ELF-1 (cell line): ENCODE measurements at regions not wholly inside any gene's neighbourhood (a gene's known extent, or its start where the extent isn't known, plus 50 kb on each side); places are given as distances from the start of the nearest gene placed in this dataset.
"Not testable (repeated sequence)": the region's sequence is repeated elsewhere in the genome, so short reads cannot be mapped to it uniquely, and the experiment has no call there.

Experiments used
- DNase-seq: peaks from one replicate; pipeline ENCODE4 v3.0.0-alpha.2; 2016; ENCODE audit warnings: low read depth, low spot score

GRCh38 chr6:68069921-68070710 is 565.0 kb upstream of the ADGRB3 start:
- DNase-seq, result peak; percentile 49

DNA sequence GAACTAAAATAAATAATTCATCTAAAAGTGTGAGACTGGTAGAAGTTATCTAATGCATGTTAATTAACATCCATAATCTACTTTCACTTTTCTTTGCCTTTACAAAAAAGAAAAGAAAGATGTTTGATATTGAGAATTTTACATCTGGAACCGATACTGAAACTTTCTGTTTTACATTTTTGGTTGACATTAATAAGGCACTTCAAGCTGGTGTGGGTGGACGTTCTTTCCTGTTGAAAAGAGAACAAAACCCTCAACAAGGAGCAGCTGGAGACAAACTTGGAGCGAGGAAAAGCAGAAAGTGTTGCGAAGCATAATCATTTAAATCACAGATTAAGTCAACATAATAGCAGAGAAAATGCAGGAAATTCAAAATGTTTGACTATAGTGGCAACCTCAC is 575.2 kb upstream of the ADGRB3 start:
- DNase-seq, result no peak

- DNase-seq, result no peak
Observed at GRCh38 chr6:68059261-68059660, 575.8 kb upstream of the ADGRB3 start.

DNA sequence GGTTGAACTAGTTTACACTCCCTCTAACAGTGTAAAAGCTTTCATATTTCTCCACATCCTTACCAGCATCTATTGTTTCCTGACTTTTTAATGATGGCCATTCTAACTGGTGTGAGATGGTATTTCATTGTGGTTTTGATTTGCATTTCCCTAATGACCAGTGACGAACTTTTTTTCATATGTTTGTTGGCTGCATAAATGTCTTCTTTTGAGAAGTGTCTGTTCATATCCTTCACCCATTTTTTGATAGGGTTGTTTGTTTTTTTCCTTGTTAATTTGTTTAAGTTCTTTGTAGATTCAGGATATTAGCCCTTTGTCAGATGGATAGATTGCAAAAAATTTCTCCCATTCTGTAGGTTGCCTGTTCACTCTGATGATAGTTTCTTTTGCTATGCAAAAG is 578.5 kb upstream of the ADGRB3 start:
- not testable (repeated sequence) for DNase-seq

DNA sequence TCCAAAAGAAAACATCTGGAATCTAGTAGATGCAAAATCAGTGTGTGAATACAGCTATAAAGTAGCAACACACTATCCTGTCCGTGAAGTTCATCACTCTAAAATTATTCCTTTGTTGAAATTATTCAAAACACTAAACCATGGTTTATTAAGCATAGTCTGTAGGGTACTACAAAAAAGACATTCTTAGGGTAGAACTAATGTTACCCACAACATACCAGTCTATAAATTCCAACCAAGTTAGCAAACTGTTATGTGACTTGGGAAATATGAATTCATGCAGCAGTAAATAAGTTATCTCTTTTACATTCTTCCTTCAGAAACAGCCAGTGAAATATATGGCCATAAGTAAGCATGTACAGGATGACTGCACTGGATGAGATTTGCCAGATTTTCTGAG is 580.3 kb upstream of the ADGRB3 start:
- no peak for DNase-seq

- DNase-seq, result no peak
Observed at GRCh38 chr6:68053805-68054373, 581.2 kb upstream of the ADGRB3 start.

GRCh38 chr6:68052234-68052633 is 582.8 kb upstream of the ADGRB3 start:
- no peak for DNase-seq

- no peak for DNase-seq
Observed at GRCh38 chr6:68049562-68049961, 585.5 kb upstream of the ADGRB3 start.

DNA sequence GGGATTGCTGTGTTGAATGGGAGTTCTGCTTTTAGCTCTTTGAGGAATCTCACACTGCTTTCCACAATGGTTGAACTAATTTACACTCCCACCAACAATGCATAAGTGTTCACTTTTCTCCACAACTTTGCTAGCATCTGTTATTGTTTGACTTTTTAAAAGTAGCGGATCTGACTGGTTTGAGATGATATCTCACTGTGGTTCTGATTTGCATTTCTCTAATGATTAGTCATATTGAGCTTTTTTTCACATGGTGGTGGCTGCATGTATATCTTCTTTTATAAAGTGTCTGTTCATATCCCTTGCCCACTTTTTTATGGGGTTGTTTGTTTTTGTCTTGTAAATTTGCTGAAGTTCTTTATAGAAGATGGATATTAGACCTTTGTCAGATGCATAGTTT is 588.3 kb upstream of the ADGRB3 start:
- DNase-seq, result no peak

GRCh38 chr6:68046302-68046701 is 588.8 kb upstream of the ADGRB3 start:
- no peak for DNase-seq

DNA sequence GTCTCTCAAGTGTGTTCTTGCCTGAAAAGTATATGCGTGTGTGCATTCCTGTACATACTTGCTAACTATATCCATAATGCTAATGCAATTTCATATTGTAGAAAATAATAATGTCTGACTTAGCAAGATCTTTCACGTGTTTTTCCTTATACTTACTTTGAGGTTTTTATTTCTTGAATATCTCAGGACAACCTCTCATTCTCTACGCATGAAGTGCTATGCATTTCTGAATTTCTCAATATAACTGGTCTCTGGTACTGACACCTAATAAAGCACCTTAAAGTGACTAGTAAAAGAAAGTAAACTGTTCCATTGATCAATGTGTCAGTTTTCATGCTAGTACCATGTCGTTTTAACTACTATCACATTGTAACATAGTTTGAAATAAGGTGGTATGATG is 589.9 kb upstream of the ADGRB3 start:
- no peak for DNase-seq

DNA sequence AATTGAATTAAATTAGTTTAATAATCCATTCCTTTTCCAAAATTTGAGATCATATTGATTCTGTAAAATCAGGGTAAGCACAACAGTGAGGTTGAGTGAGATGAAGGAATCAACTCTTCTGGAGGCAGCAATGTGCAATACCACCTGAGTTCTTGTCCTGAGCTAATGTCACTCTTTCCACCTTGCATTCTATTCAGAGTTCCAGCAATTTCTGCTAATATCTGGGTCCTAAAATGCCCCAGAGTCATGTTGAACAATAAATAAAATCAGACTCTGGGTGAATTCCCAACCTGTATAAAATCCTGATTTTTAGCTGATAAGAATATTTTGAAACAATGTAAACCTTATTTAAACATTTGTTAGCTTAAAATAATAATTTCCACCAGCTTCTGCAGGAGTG is 590.8 kb upstream of the ADGRB3 start:
- no peak for DNase-seq

- no peak for DNase-seq
Observed at GRCh38 chr6:68043122-68043398, 592.0 kb upstream of the ADGRB3 start.

DNA sequence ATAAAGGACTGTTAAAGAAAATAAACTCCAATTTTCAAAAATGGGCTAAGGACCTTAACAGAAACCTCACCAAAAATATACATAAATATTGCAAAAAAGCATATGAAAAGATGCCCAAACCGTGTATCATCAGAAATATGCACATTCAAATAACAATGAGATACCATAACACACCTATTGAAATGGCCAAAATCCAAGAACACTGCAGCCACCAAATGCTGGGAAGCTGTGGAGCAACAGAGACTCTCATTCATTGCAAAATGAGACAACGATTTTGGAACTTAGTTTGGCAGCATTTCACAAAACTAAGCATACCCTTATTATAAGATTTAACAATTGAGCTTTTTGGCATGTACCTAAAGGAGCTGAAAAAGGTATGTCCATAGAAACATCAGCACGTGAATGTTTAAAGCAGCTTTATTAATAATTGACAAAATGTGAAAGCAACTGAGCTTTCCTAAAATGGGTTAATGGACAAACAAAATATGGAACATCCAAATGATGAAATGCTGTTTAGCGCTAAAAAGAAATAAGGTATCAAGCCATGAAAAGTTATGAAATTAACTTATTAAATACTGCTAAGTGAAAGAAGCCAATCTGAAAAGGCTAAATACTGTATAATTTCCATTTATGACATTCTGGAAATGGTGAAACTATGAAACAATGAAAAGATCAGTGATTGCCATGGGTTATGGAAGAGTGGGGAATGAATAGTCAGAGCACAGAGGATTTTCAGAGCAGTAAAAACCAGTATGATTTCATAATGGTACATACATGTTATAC is 592.6 kb upstream of the ADGRB3 start:
- DNase-seq, result no peak

- peak; percentile 3 for DNase-seq
Observed at GRCh38 chr6:68040780-68041179, 594.3 kb upstream of the ADGRB3 start.

GRCh38 chr6:68040312-68040778 is 594.7 kb upstream of the ADGRB3 start:
- peak; percentile 21 for DNase-seq

DNA sequence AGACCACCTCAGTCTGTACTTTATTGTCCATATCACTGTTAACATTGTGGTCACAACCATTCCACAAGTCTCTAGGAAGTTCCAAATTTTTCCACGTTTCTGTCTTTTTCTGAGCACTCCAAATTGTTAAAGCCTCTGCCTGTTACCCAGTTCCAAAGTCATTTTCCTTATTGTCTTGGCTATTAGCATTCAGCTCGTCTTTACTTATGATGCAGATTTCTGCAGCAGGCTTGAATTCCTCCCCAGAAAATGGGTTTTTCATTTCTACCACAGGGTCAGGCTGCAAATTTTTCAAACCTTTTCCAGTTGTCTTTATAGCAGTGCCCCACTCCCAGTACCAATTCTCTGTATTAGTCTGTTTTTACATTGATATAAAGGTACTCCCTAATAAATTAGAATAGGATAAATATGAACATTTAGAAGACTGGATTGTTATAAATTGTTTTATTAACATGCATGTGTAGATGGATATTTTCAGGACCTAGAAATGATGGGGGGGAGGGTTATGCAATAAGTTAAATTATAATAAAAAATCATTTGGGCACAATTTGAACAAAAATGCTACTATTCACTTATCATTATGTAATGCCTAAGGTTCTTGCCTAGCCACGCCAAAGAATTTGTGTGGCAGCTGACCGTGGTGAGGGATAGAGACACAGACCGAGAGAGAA is 595.3 kb upstream of the ADGRB3 start:
- peak; percentile 3 for DNase-seq

GRCh38 chr6:68038815-68039408 is 596.2 kb upstream of the ADGRB3 start:
- DNase-seq, result peak; percentile 56

DNA sequence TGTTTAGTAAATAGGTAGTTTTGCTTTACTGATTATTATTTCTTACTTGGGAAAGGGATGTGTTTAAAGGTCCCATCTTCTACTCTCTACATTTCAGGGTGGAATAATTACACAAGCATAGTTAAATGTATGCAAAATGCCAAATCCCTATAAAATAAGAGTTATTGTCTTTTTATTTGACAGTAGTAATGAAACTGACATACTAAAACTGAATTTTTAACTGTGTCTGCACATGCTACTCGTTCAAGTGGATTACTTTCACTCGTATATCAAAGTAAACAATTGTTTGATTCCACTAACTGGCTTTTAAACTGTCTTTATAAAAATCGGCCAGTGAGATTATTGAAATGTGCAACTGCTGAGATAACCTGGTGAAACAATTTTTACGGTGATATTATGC is 602.9 kb upstream of the ADGRB3 start:
- no peak for DNase-seq

- DNase-seq, result no peak
Observed at GRCh38 chr6:68031054-68031453, 604.0 kb upstream of the ADGRB3 start.

- DNase-seq, result no peak
Observed at GRCh38 chr6:68026483-68026882, 608.6 kb upstream of the ADGRB3 start.

- DNase-seq, result no peak
Observed at GRCh38 chr6:68025764-68026163, 609.3 kb upstream of the ADGRB3 start.
